ENCODE measurements at regions not wholly inside any gene's neighbourhood (a gene's known extent, or its start where the extent isn't known, plus 50 kb on each side); places are given as distances from the start of the nearest gene placed in this dataset.
"Not testable (repeated sequence)": the region's sequence is repeated elsewhere in the genome, so short reads cannot be mapped to it uniquely, and the experiment has no call there.

DNA sequence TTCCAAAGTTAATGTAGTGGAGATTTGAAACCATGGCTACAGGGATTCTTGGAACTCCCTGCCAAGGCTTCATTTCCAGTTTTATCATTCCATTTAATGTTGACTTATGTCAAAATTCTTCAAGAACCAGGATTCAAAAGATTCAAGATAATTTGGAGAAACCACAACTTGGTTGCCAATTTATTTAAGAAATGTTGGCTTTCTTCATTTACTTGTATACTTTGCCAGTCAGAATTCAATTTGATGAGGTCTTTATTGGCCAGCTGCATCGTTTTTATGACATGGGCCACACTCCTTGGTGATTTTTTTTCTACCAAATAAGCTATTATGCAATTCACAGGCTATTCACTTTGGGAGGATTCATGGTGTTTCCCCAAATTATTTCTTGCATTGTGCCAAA is 53.1 kb upstream of the RASEF start:
- TF ChIP-seq Cebpa-rat (IDR thresholded peaks at IDR 0.05) = no peak
- Histone ChIP-seq H4K20me1 (no peaks in the 10 kb centered on the region), H3K36me3 (no peaks in the 10 kb centered on the region), H3K4me1 (no peaks in the 10 kb centered on the region), H3K4me3 (no peak overlapping the region), H3K27me3 (no peaks in the 10 kb centered on the region), H3K27ac (no peak overlapping the region), H3K9me3 (replicated peaks in 1 of 11) (peaks cover 18 to 33% (median 24%) of the 10 kb centered on the region in 11 experiments), H3K4me2 (no peak overlapping the region), H3K9ac (no peak overlapping the region)

DNA sequence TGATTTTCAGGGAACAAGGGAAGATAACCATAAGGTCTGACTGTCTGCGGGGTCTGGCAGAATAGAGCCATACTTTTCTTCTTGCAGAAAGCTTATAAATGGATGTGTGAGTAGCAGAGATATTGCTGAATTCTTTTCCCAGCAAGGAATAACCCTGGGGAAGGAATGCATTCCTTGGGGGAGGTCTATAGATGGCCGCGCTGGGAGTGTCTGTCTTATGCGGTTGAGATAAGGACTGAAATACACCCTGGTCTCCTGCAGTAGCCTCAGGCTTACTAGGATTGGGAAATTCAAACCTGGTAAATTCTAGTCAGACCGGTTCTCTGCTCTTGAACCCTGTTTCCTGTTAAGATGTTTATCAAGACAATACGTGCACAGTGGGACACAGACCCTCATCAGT is 50.5 kb upstream of the RASEF start:
- peaks cover 18 to 33% (median 24%) of the 10 kb centered on the region in 11 experiments for H3K9me3 ChIP-seq (replicated peaks in 1 of 11)
- H3K4me2 ChIP-seq, H3K4me1 ChIP-seq, H3K36me3 ChIP-seq, H3K27ac ChIP-seq, H4K20me1 ChIP-seq, H3K9ac ChIP-seq, H3K4me3 ChIP-seq, H3K27me3 ChIP-seq: not testable (repeated sequence)

Data from BLaER1 treated with 17β-estradiol and CSF1 and Interleukin-3, amounts not matched to agents 10 nM and 100 nM (cell line).